ENCODE measurements at regions not wholly inside any gene's neighbourhood (a gene's known extent, or its start where the extent isn't known, plus 50 kb on each side); places are given as distances from the start of the nearest gene placed in this dataset.
"Not testable (repeated sequence)": the region's sequence is repeated elsewhere in the genome, so short reads cannot be mapped to it uniquely, and the experiment has no call there.

- Histone ChIP-seq H3K4me3 (ENCODE audit: low read depth in 2 of 2, low read length in 2 of 2) (no peak overlapping the region), H3K9me3 (ENCODE audit: control insufficient read depth, insufficient read depth, low read depth, low read length) (no peaks in the 10 kb centered on the region), H3K27me3 (ENCODE audit: control insufficient read depth, insufficient read depth, low read length) (no peaks in the 10 kb centered on the region), H3K27ac (ENCODE audit: low read length) (no peak overlapping the region), H3K36me3 (ENCODE audit: control insufficient read depth, insufficient read depth, low read length) (no peaks in the 10 kb centered on the region), H3K4me1 (ENCODE audit: control insufficient read depth, insufficient read depth, low read length) (no peaks in the 10 kb centered on the region)
- intact Hi-C loops (cut with micrococcal nuclease; ENCODE audit: unreplicated experiment) = no loop called here
- DNase-seq (ENCODE audit: low read depth, low spot score) = no peak
- TF ChIP-seq POLR2AphosphoS5 (IDR thresholded peaks at IDR 0.05; ENCODE audit: low read depth, low read length) = no peak
- no peak for ATAC-seq
- POLR2A ChIA-PET = no interaction called here
- CTCF ChIA-PET = no interaction called here
- BruUV-seq (replicated peaks) = no TSS peak
- in situ Hi-C loops (cut with HindIII; ENCODE audit: low pct_unique_long_range_greater_than_20kb, low sequenced_read_pairs) = no loop called here
These were observed 161.0 kb downstream of the GJA1 start for GRCh38 chr6:121596441-121596840.

GRCh38 chr6:121597654-121598053, 162.2 kb downstream of the GJA1 start:
- Histone ChIP-seq H3K9me3 (ENCODE audit: control insufficient read depth, insufficient read depth, low read depth, low read length) (no peaks in the 10 kb centered on the region), H3K36me3 (ENCODE audit: control insufficient read depth, insufficient read depth, low read length) (no peaks in the 10 kb centered on the region), H3K4me1 (ENCODE audit: control insufficient read depth, insufficient read depth, low read length) (no peaks in the 10 kb centered on the region), H3K27me3 (ENCODE audit: control insufficient read depth, insufficient read depth, low read length) (no peaks in the 10 kb centered on the region), H3K27ac (ENCODE audit: low read length) (no peak overlapping the region), H3K4me3 (ENCODE audit: low read depth in 2 of 2, low read length in 2 of 2) (no peak overlapping the region)
- no peak for TF ChIP-seq POLR2AphosphoS5 (IDR thresholded peaks at IDR 0.05; ENCODE audit: low read depth, low read length)
- no peak for TF ChIP-seq REST (IDR thresholded peaks at IDR 0.05; ENCODE audit: insufficient read depth in 1 of 2, low read depth in 2 of 2, low read length in 1 of 2)
- no peak for TF ChIP-seq SIN3A (IDR thresholded peaks at IDR 0.05; ENCODE audit: borderline replicate concordance, insufficient read depth, low read depth, low read length)
- no peak for TF ChIP-seq TCF7L2 (IDR thresholded peaks at IDR 0.05; ENCODE audit: low read depth, low read length)
- TF ChIP-seq CTCF (IDR thresholded peaks at IDR 0.05) = no peak
- ATAC-seq (no peak), DNase-seq (ENCODE audit: low read depth, low spot score) (no peak)
- ChIA-PET CTCF (no interaction called here), POLR2A (no interaction called here)
- BruUV-seq (replicated peaks) = no TSS peak
- in situ Hi-C loops (cut with HindIII; ENCODE audit: low pct_unique_long_range_greater_than_20kb, low sequenced_read_pairs) (no loop called here), intact Hi-C loops (cut with micrococcal nuclease; ENCODE audit: unreplicated experiment) (no loop called here)

GRCh38 chr6:121599331-121599730, 163.9 kb downstream of the GJA1 start:
- BruUV-seq (replicated peaks); in situ Hi-C loops (cut with HindIII; ENCODE audit: low pct_unique_long_range_greater_than_20kb, low sequenced_read_pairs); H3K9me3 ChIP-seq (ENCODE audit: control insufficient read depth, insufficient read depth, low read depth, low read length); intact Hi-C loops (cut with micrococcal nuclease; ENCODE audit: unreplicated experiment); CTCF ChIA-PET; H3K27me3 ChIP-seq (ENCODE audit: control insufficient read depth, insufficient read depth, low read length); H3K36me3 ChIP-seq (ENCODE audit: control insufficient read depth, insufficient read depth, low read length); H3K27ac ChIP-seq (ENCODE audit: low read length); H3K4me1 ChIP-seq (ENCODE audit: control insufficient read depth, insufficient read depth, low read length); ATAC-seq; DNase-seq (ENCODE audit: low read depth, low spot score); H3K4me3 ChIP-seq (ENCODE audit: low read depth in 2 of 2, low read length in 2 of 2): not testable (repeated sequence)
- POLR2A ChIA-PET = interaction anchor here (0.7 kb wide), 1 partner anchor 244 kb away, joined by 3 read pairs; no protein-coding TSS in a partner anchor

All from Panc1 (cell line).